WTC11 (cell line): ENCODE measurements at regions not wholly inside any gene's neighbourhood (a gene's known extent, or its start where the extent isn't known, plus 50 kb on each side); places are given as distances from the start of the nearest gene placed in this dataset.
A peak's percentile ranks its signal among the peaks of the same experiment; 100 is the strongest.

Source experiments
- ATAC-seq: fragments of 200-7000 bp; cut with Tn5 transposase; 2 replicates; pipeline ENCODE4 v1.10.0; 2021; ENCODE audit warnings: mild to moderate bottlenecking, moderate library complexity
- CTCF ChIA-PET: fragments of 300-600 bp; sonication (Branson Sonifier 250); formaldehyde crosslinking; loops from one replicate; lab custom pipeline; 2021; ENCODE audit warnings: antibody characterized with exemption; lab: Charles Lee
- POLR2A ChIA-PET: fragments of 350-600 bp; sonication (Branson Sonifier 250); formaldehyde crosslinking; loops from one replicate; lab custom pipeline; 2021; ENCODE audit warnings: antibody characterized with exemption; lab: Charles Lee
- DNase-seq: peaks from one replicate; pipeline ENCODE4 v3.0.0; 2021; ENCODE audit warnings: low spot score
- H3K27ac Mint-ChIP-seq: 2 replicates; pipeline ENCODE4 v1.8.0; 2021; ENCODE audit warnings: mixed read lengths
- H3K27me3 Mint-ChIP-seq: 2 replicates; pipeline ENCODE4 v1.8.0; 2021; ENCODE audit warnings: low read depth, mild to moderate bottlenecking, moderate library complexity, mixed read lengths
- H3K36me3 Mint-ChIP-seq: 2 replicates; pipeline ENCODE4 v1.8.0; 2021; ENCODE audit warnings: mixed read lengths
- H3K4me1 Mint-ChIP-seq: 2 replicates; pipeline ENCODE4 v1.8.0; 2022; ENCODE audit warnings: mixed read lengths
- H3K4me3 Mint-ChIP-seq: 2 replicates; pipeline ENCODE4 v1.8.0; 2021; ENCODE audit warnings: mild to moderate bottlenecking, moderate library complexity, mixed read lengths
- H3K9me3 Mint-ChIP-seq: 2 replicates; pipeline ENCODE4 v1.8.0; 2021; ENCODE audit warnings: mixed read lengths
- CBFB ChIP-seq: sonication (generic); formaldehyde crosslinking; IDR thresholded peaks from 2 replicates; pipeline ENCODE4 v1.8.1; 2022; ENCODE audit warnings: mild to moderate bottlenecking, low read depth, missing genetic modification reagents
- ERG ChIP-seq: fragments of 250-450 bp; sonication (Bioruptor Pico); IDR thresholded peaks from 2 replicates; pipeline ENCODE4 v1.8.0; 2021; ENCODE audit warnings: mild to moderate bottlenecking
- ETV6 ChIP-seq: sonication (generic); formaldehyde crosslinking; IDR thresholded peaks from 2 replicates; pipeline ENCODE4 v1.8.1; 2022; ENCODE audit warnings: mild to moderate bottlenecking, missing genetic modification reagents
- GRHL2 ChIP-seq: fragments of 250-450 bp; sonication (Bioruptor Pico); IDR thresholded peaks from 2 replicates; pipeline ENCODE4 v1.8.0; 2022; ENCODE audit warnings: mild to moderate bottlenecking, moderate library complexity; ENCODE audit not compliant: insufficient replicate concordance, severe bottlenecking
- GTF2I ChIP-seq: fragments of 250-450 bp; sonication (Bioruptor Pico); conservative IDR thresholded peaks from 2 replicates; pipeline ENCODE4 v1.4.0; 2021; ENCODE audit warnings: mild to moderate bottlenecking
- IRF2 ChIP-seq: sonication (generic); formaldehyde crosslinking; IDR thresholded peaks from 2 replicates; pipeline ENCODE4 v1.8.0; 2022; ENCODE audit warnings: low read depth, missing genetic modification reagents, borderline replicate concordance
- JAZF1 ChIP-seq: fragments of 250-450 bp; sonication (Bioruptor Pico); IDR thresholded peaks from 2 replicates; pipeline ENCODE4 v1.9.0; 2021; ENCODE audit warnings: moderate library complexity, mild to moderate bottlenecking, inconsistent platforms
- MXD4 ChIP-seq: fragments of 250-450 bp; sonication (Bioruptor Pico); IDR thresholded peaks from 2 replicates; pipeline ENCODE4 v1.8.0; 2021; ENCODE audit warnings: mild to moderate bottlenecking, moderate library complexity, borderline replicate concordance
- NFATC4 ChIP-seq: fragments of 250-450 bp; sonication (Bioruptor Pico); IDR thresholded peaks from 2 replicates; pipeline ENCODE4 v1.9.0; 2021; ENCODE audit warnings: mild to moderate bottlenecking
- NR2C2 ChIP-seq: sonication (generic); formaldehyde crosslinking; IDR thresholded peaks from 2 replicates; pipeline ENCODE4 v1.8.0; 2022; ENCODE audit warnings: mild to moderate bottlenecking, missing genetic modification reagents
- OVOL2 ChIP-seq: fragments of 250-450 bp; sonication (Bioruptor Pico); IDR thresholded peaks from 2 replicates; pipeline ENCODE4 v1.9.0; 2021; ENCODE audit warnings: mild to moderate bottlenecking, borderline replicate concordance
- SMAD3 ChIP-seq: sonication (generic); formaldehyde crosslinking; IDR thresholded peaks from 2 replicates; pipeline ENCODE4 v1.8.0; 2022; ENCODE audit warnings: missing genetic modification reagents, mild to moderate bottlenecking, borderline replicate concordance
- SP1 ChIP-seq: sonication (generic); formaldehyde crosslinking; conservative IDR thresholded peaks from 2 replicates; pipeline ENCODE4 v1.8.1; 2022; ENCODE audit warnings: missing genetic modification reagents
- TEAD4 ChIP-seq: sonication (generic); formaldehyde crosslinking; IDR thresholded peaks from 2 replicates; pipeline ENCODE4 v1.8.0; 2022; ENCODE audit warnings: mild to moderate bottlenecking, missing genetic modification reagents
- ZBTB43 ChIP-seq: sonication (generic); formaldehyde crosslinking; IDR thresholded peaks from 2 replicates; pipeline ENCODE4 v1.8.1; 2023; ENCODE audit warnings: mild to moderate bottlenecking, missing genetic modification reagents
- ZNF138 ChIP-seq: sonication (generic); formaldehyde crosslinking; conservative IDR thresholded peaks from 2 replicates; pipeline ENCODE4 v1.8.1; 2022; ENCODE audit warnings: mild to moderate bottlenecking, moderate library complexity, missing genetic modification reagents
- ZNF232 ChIP-seq: sonication (generic); formaldehyde crosslinking; IDR thresholded peaks from 2 replicates; pipeline ENCODE4 v1.8.0; 2022; ENCODE audit warnings: mild to moderate bottlenecking, missing genetic modification reagents
- ZNF263 ChIP-seq: sonication (generic); formaldehyde crosslinking; IDR thresholded peaks from 2 replicates; pipeline ENCODE4 v1.8.1; 2022; ENCODE audit warnings: low read depth, mild to moderate bottlenecking, moderate library complexity, missing genetic modification reagents
- TF ChIP-seq, protein P1 (sequence below): sonication (generic); formaldehyde crosslinking; IDR thresholded peaks from 2 replicates; pipeline ENCODE4 v1.8.0; 2022; ENCODE audit warnings: mild to moderate bottlenecking, missing genetic modification reagents
- TF ChIP-seq, protein P2 (sequence below): sonication (generic); formaldehyde crosslinking; IDR thresholded peaks from 2 replicates; pipeline ENCODE4 v1.8.0; 2022; ENCODE audit warnings: mild to moderate bottlenecking, missing genetic modification reagents
- TF ChIP-seq, protein P3 (sequence below): sonication (generic); formaldehyde crosslinking; IDR thresholded peaks from 2 replicates; pipeline ENCODE4 v1.8.0; 2022; ENCODE audit warnings: missing genetic modification reagents
- TF ChIP-seq, protein P4 (sequence below): sonication (generic); formaldehyde crosslinking; IDR thresholded peaks from 2 replicates; pipeline ENCODE4 v1.8.1; 2023; ENCODE audit warnings: mild to moderate bottlenecking, missing genetic modification reagents, moderate library complexity
- TF ChIP-seq, protein P5 (sequence below): sonication (generic); formaldehyde crosslinking; IDR thresholded peaks from 2 replicates; pipeline ENCODE4 v1.8.1; 2023; ENCODE audit warnings: mild to moderate bottlenecking, missing genetic modification reagents, moderate library complexity

DNA sequence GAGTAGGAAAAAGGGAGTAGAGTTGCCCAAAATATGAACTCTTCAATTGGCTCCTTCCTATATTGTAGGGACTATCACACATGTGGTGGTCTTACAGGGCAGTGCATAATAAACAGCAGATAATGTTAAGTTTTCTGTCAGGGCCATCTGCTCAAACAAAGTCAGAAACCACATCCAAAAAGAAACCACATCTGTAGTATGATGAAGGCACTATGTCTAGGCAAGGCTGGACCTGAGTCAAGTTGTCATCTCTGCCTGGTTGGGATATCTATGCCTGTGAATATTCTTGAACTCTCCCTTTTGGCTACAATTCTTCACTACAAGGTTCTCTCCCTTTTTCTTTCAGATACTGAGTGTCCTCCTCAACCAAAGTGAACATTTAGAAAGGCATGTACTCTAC, 109.4 kb upstream of the C1GALT1C1 start:
- Mint-ChIP-seq H3K4me1 (peaks cover 24% of the 10 kb centered on the region), H3K9me3 (no peaks in the 10 kb centered on the region), H3K27me3 (peaks cover 37% of the 10 kb centered on the region), H3K4me3 (0 out of 2 replicates have a peak overlapping the region, but pooled peaks have one; percentile 20), H3K36me3 (no peaks in the 10 kb centered on the region), H3K27ac (no peak overlapping the region)
- CTCF ChIA-PET: no interaction called here
- DNase-seq (no peak), ATAC-seq (no peak)
- POLR2A ChIA-PET: no interaction called here
- no peak for TF ChIP-seq ZBTB43 (CRISPR knock-in tag)
- no peak for TF ChIP-seq GTF2I (CRISPR knock-in tag)
- no peak for TF ChIP-seq GRHL2 (CRISPR knock-in tag)
- TF ChIP-seq CBFB (CRISPR knock-in tag): no peak
- TF ChIP-seq NR2C2 (CRISPR knock-in tag): no peak
- no peak for TF ChIP-seq ZNF232

DNA sequence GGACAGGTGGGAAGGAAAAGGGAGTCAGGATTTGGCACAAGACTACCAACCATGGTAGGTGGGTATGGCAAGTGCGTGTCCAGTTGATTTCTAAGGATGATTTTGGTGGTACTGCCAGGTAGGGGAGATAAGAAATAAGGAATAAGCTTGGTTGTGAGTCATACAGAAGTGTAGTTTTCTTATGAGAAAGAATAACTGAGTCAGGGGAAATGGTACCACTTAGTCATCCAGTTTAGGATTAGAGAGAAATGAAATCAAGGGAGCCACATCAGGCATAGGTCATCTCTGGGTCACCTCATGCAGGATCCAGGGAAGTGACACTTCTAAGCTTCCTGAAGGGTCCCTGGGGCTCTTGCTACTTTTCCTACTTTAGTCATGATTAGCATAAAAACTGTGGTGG, 107.1 kb upstream of the C1GALT1C1 start:
- DNase-seq (no peak), ATAC-seq (no peak)
- TF ChIP-seq SP1 (CRISPR knock-in tag): no peak
- no peak for TF ChIP-seq OVOL2 (CRISPR knock-in tag)
- TF ChIP-seq ZNF138 (CRISPR knock-in tag): no peak
- no peak for TF ChIP-seq TEAD4
- Mint-ChIP-seq H3K4me3 (no peak overlapping the region), H3K9me3 (no peaks in the 10 kb centered on the region; the same call in 1 of the 2 replicates), H3K36me3 (no peaks in the 10 kb centered on the region), H3K27ac (no peak overlapping the region), H3K27me3 (peaks cover 37% of the 10 kb centered on the region), H3K4me1 (peaks cover 24% of the 10 kb centered on the region)
- CTCF ChIA-PET: no interaction called here
- POLR2A ChIA-PET: no interaction called here

DNA sequence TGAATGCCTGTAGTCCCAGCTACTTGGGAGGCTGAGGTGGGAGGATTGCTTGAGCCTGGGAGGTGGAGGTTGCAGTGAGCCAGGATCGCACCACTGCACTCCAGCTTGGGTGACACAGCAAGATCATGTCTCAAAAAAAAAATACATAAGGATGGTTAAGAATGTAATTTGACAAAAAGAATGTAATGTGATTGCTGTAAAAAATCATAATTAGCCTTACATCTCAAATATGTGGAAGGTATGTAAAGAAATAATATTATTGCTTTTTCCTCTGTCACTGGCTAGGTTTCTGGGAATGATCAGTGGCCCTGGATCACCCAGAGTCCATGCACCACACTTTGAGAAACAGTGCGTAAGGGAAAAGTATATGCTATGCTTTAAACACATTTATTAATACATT, 106.1 kb upstream of the C1GALT1C1 start:
- ChIA-PET POLR2A (no interaction called here), CTCF (no interaction called here)
- no peak overlapping the region for H3K4me3 Mint-ChIP-seq
- ATAC-seq: no peak
- H3K4me1 Mint-ChIP-seq: peaks cover 24% of the 10 kb centered on the region
- peaks cover 5% of the 10 kb centered on the region; the same call in 1 of the 2 replicates for H3K9me3 Mint-ChIP-seq
- H3K27ac Mint-ChIP-seq: no peak overlapping the region
- peaks cover 36% of the 10 kb centered on the region for H3K27me3 Mint-ChIP-seq
- H3K36me3 Mint-ChIP-seq: no peaks in the 10 kb centered on the region
- DNase-seq: no peak
- TF ChIP-seq JAZF1: no peak
- TF ChIP-seq, protein P1, sequence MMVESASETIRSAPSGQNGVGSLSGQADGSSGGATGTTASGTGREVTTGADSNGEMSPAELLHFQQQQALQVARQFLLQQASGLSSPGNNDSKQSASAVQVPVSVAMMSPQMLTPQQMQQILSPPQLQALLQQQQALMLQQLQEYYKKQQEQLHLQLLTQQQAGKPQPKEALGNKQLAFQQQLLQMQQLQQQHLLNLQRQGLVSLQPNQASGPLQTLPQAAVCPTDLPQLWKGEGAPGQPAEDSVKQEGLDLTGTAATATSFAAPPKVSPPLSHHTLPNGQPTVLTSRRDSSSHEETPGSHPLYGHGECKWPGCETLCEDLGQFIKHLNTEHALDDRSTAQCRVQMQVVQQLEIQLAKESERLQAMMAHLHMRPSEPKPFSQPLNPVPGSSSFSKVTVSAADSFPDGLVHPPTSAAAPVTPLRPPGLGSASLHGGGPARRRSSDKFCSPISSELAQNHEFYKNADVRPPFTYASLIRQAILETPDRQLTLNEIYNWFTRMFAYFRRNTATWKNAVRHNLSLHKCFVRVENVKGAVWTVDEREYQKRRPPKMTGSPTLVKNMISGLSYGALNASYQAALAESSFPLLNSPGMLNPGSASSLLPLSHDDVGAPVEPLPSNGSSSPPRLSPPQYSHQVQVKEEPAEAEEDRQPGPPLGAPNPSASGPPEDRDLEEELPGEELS (CRISPR knock-in tag): no peak
- TF ChIP-seq MXD4: no peak
- TF ChIP-seq NFATC4 (CRISPR knock-in tag): no peak
- no peak for TF ChIP-seq TEAD4
- TF ChIP-seq ZNF263 (CRISPR knock-in tag): no peak
- TF ChIP-seq, protein P2, sequence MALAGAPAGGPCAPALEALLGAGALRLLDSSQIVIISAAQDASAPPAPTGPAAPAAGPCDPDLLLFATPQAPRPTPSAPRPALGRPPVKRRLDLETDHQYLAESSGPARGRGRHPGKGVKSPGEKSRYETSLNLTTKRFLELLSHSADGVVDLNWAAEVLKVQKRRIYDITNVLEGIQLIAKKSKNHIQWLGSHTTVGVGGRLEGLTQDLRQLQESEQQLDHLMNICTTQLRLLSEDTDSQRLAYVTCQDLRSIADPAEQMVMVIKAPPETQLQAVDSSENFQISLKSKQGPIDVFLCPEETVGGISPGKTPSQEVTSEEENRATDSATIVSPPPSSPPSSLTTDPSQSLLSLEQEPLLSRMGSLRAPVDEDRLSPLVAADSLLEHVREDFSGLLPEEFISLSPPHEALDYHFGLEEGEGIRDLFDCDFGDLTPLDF: no peak
- no peak for TF ChIP-seq IRF2 (CRISPR knock-in tag)
- TF ChIP-seq, protein P3, sequence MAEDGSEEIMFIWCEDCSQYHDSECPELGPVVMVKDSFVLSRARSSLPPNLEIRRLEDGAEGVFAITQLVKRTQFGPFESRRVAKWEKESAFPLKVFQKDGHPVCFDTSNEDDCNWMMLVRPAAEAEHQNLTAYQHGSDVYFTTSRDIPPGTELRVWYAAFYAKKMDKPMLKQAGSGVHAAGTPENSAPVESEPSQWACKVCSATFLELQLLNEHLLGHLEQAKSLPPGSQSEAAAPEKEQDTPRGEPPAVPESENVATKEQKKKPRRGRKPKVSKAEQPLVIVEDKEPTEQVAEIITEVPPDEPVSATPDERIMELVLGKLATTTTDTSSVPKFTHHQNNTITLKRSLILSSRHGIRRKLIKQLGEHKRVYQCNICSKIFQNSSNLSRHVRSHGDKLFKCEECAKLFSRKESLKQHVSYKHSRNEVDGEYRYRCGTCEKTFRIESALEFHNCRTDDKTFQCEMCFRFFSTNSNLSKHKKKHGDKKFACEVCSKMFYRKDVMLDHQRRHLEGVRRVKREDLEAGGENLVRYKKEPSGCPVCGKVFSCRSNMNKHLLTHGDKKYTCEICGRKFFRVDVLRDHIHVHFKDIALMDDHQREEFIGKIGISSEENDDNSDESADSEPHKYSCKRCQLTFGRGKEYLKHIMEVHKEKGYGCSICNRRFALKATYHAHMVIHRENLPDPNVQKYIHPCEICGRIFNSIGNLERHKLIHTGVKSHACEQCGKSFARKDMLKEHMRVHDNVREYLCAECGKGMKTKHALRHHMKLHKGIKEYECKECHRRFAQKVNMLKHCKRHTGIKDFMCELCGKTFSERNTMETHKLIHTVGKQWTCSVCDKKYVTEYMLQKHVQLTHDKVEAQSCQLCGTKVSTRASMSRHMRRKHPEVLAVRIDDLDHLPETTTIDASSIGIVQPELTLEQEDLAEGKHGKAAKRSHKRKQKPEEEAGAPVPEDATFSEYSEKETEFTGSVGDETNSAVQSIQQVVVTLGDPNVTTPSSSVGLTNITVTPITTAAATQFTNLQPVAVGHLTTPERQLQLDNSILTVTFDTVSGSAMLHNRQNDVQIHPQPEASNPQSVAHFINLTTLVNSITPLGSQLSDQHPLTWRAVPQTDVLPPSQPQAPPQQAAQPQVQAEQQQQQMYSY (CRISPR knock-in tag): no peak
- TF ChIP-seq, protein P4, sequence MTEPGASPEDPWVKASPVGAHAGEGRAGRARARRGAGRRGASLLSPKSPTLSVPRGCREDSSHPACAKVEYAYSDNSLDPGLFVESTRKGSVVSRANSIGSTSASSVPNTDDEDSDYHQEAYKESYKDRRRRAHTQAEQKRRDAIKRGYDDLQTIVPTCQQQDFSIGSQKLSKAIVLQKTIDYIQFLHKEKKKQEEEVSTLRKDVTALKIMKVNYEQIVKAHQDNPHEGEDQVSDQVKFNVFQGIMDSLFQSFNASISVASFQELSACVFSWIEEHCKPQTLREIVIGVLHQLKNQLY (CRISPR knock-in tag): no peak
- TF ChIP-seq ERG (CRISPR knock-in tag): no peak
- TF ChIP-seq GRHL2 (CRISPR knock-in tag): no peak
- TF ChIP-seq ZNF138 (CRISPR knock-in tag): no peak
- TF ChIP-seq ETV6 (CRISPR knock-in tag): no peak
- TF ChIP-seq, protein P5, sequence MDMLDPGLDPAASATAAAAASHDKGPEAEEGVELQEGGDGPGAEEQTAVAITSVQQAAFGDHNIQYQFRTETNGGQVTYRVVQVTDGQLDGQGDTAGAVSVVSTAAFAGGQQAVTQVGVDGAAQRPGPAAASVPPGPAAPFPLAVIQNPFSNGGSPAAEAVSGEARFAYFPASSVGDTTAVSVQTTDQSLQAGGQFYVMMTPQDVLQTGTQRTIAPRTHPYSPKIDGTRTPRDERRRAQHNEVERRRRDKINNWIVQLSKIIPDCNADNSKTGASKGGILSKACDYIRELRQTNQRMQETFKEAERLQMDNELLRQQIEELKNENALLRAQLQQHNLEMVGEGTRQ (CRISPR knock-in tag): no peak
- no peak for TF ChIP-seq SMAD3
